ENCODE measurements at regions not wholly inside any gene's neighbourhood (a gene's known extent, or its start where the extent isn't known, plus 50 kb on each side); places are given as distances from the start of the nearest gene placed in this dataset.
A peak's percentile ranks its signal among the peaks of the same experiment; 100 is the strongest.

DNA sequence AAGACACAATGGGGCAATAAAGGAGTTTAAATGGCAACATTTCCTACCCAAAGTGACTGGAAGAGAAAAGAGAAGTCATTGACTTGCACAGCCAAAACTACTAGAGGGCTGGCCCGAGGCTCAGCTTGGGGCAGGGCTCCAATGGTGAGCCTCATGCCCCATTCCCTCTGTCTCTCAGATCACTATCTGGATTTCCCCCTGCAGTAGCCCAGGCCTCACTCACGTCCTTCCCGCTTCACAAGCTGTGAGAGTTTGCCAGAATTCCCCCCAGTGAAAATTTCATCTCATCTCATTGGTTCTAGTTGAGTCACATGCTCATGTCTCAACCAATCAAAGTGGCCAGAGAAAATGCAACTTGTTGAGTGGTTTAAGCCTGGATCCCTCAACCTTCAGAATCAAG is 181.3 kb downstream of the WDR11 start:
- no peak for DNase-seq (ENCODE audit: low read depth)

DNA sequence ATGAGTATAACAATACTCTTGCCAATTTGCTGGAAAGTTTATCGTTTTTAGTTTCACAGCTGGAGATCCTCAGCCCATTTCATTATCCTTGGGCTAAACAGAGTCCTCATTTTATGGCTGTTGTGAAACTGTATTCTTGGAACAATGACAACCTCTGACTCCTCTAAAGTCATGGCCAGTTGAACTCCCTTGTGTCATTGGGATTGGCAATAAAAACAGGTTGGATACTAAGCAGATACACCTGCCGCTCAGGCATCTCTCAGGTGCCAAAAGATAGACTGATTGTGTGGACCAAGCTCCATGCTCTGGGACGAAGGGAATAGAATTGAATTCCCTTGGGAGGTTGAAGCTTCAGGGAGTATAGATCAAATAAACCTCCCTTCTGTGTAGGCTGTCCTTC is 182.2 kb downstream of the WDR11 start:
- no peak for DNase-seq (ENCODE audit: low read depth)

DNA sequence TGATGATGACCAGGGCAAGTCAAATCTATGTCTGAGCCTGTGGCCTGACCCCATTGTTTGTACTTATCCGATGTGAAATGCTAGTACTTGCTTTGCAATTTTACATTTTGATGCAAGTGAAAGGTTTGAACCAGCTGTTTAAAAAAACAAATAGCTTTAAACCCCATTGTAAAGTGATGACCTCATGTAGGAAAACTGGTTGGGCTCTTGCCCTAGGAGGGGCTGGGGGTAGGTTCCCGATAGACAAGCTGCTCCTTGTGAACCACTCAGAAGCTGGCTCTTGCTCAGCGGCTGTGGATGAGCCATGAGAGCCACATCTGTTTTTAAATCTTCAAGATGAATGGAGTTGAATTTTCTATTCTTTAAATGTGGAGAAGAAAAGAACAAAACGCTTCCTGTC is 185.3 kb downstream of the WDR11 start:
- DNase-seq (ENCODE audit: low read depth): no peak

DNA sequence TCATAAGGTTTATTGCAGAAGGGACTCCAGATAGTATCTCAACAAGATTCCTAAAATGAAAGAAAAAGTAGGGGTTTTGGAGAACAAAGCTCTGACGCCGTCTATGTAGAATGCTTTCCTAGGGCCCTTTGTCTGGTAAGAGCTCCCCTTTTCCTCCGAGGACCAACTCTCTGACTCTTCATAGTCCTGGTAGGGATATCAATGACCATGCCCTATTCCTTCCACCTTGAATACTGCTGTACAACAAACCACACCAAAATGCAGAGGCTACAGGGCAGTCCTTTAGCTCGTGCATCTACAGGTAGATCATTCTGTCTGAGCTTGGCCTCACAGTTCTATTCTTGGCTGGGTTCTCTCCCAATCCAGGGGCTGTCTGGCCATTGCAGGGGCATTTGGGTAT is 190.3 kb downstream of the WDR11 start:
- DNase-seq (ENCODE audit: low read depth): no peak

DNA sequence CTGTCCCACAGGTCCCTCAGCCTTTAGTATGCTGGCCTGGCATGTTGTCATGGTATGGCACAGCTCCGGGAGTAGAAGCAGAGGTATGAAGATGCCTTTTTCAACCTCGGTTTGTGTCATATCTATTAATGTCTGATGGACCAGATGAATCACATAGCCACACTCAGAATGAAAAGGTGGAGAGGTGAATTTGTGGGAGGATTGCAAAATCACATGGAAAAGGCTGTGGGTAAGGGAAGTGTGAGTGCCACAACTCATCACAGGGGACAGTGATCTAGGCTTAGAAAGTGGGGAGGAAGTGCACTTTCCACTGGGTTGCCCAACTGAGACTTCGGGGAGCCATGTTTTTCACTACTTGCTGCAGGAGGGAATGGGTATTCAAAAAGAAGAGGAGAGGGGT is 190.7 kb downstream of the WDR11 start:
- no peak for DNase-seq (ENCODE audit: low read depth)

DNA sequence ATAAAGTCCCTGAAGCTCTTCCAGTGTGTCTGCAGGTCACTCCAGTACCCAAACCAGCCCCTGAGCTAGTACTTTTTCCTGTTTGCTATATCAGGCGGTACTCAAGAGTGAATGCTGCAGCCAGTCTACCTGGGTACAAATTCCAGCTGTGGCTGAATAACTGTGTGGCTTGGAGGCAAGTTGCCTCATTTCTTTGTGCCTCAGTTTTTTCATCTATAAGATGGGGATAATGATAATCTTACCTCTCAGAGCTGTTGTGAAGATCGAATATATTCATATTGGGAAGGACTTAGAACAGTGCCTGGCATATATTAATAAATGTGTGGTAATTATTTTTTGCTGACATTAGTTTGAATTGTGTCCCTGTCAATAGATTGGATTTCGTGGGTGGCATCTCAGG is 191.2 kb downstream of the WDR11 start:
- DNase-seq (ENCODE audit: low read depth): no peak

DNA sequence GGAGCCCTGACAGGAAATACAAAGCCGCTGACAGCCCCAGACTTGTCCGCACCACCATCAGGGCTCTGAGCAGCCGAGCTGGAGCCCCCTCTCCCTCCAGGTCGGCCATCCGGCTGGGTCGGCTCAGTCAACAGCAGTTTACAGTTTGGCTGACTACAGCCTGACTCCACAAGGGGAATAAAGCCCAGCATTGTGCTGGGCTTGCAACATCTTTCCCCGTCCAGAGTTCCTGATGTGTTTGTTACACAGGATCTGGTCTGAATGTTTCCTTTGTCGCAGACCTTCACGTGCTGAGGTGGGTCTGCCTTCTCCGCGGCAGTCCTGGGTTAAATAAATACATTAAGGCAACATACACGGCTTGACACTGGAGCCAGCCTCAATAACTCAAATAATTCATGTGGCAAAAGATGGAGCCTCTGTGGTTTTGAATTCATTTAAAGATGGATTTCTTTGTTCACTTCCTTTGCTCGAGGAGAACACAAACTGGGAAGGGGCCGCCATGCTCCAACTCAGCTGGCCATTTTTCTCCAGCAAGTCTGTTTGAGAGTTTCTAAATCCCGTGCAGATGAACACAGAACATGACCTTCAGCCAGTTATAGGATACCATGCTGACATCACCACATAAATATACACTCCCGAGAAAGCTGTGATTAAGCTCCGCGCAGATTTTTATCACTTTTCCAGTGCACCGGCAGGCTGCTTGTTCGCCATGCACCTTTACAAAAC is 192.1 kb downstream of the WDR11 start:
- no peak for DNase-seq (ENCODE audit: low read depth)

DNA sequence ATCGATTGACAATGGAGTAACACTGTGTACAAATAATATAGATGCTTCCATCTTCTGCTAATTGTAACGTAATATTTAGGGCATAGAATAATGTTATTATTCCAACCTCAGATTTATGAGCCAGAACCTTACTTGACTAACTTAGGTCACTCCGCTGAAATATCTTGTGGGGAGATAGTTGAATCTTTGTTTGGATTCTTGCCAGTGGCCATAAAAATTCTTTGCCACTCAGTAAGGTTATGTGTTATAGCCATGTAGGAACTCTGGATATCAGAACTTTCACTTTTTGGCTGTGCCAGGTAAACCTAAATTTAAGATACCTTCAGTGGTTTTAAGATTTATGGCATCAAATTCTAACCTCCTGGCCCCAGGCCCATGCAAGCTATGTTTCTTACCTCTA is 197.6 kb downstream of the WDR11 start:
- DNase-seq (ENCODE audit: low read depth): no peak

DNA sequence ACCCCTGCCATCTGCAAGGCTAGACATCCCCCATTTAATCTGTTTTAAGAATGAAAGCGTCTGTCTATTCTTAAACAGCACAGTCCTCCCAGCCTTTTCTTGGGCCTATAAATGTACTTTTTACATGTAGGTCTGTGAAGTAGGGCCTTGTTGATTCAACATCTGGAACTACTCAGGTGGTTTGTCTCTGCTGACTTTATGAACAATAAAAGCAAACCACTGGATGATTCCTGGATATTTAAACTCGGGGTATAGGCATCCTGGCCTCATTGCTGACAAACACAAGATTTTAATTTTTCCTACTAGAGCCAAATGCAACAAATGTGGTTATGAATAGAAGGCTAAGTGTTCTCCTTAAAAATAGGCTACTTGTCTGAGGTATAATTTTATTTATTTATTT is 198.3 kb downstream of the WDR11 start:
- DNase-seq (ENCODE audit: low read depth): no peak

DNA sequence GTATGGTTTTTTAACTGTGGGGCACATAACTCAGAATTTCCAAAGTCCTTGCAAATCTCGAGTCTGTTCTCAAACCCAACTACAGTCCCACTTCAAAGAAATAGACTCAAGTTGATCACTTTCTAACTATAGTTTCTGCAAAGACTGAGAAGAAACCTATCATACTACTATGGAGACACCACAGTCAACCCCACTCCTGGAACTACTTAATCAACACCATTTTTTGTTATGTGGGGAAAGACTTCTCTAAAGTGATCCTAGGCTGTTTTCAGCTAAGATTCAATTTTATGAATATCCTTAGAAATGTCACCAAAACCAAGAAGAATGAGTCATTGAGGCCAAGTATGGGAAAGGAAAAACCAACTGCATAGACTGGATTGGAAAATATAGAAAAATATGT is 198.8 kb downstream of the WDR11 start:
- DNase-seq (ENCODE audit: low read depth): no peak

DNA sequence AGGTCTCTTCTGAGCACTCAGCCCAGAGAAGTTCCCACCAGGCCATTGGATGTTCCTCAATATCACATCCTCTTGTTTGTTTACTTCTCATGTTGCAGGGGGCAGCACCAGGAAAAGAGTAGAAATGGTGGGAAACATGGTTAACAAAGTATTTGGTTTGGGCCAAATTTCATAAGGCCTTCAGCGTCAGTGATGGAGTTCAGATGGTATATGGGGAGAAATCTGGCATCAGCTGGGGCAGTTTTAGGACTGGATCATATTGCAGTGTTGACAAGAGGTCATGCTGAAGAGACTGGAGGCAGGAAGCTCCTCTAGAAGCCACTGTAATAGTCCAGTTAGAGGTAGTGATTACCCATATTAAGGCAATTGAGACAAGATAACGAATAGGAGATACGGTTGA is 200.0 kb downstream of the WDR11 start:
- no peak for DNase-seq (ENCODE audit: low read depth)

DNA sequence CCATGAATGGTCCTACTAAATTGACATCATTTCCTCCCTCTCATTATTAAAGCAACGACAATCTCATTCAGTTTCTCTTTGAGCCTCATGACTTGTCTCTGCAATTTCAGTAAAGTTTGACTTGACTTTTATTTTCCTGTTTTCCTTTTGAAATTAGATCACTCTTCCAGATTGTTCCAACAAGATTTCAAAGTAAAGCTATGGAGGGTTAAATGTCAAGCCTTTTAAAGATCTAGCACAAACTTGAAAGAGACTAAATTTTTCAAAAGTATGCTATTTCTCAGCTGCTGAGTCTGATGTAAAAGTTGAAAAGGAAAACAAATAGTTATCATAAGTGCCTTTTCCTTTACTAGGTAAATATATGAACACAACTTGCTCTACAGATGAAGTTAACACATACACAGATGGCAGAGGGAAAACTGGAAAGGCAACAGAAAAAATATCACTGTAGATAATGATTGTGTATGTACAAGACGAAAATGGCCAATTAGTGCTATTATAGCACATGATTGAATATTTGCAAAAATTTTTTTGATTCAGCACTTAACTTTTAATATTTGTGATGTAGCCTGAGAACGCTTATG is 200.6 kb downstream of the WDR11 start:
- no peak for DNase-seq (ENCODE audit: low read depth)

DNA sequence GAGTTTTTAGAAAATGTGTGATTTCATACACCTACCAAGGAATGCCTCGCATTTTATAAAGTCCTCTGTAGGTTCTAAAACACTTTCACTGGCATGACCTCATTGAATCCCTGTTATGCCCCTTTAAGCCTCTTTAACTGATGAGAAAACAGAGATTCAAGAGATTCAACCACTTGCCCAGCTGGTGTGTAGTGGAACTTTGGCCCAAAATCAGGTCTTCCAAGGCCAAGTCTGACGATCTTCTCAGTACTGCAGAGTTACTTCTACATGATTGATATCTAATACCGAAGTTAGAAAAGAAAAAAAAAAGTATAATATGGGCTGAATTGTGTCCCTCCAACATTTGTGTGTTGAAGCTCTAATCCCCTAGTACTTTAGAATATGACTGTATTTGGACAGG is 202.0 kb downstream of the WDR11 start:
- DNase-seq (ENCODE audit: low read depth): no peak

DNA sequence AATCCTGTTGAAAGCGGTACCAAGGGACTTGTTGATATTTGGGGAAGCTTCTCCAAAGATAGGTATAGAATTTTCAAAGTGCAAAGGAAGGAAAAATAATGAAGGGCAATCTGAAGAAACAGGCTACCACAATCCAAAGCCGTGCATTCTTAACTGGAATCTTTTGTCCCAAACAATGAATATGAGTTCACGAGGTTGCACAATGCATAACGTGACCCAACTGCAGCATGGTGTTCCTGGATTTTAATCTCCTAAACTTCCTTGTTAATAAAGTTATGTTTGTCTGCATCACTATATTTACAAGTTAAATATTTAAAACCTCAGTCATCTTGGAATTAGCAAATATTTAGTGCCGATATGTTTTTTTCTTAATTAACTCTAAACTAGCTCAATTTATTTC is 203.7 kb downstream of the WDR11 start:
- DNase-seq (ENCODE audit: low read depth): no peak

DNA sequence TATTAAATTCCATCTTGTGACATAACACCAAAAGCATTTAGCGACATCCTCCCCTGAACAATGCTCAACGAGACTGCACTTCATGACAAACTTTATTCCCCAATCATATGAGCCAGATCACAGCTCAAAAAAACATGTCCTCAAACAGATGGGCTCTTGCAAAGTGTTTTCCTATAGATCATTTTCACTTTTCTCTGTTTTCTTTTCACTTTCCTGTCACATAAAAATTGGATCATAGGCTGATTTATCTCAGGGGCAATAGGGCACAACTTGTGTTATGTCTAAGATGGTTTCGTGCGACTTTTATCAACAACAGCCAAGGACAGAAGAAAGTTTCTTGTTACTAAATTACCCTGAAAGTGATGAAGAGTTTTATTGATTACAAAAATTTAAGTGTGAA is 206.1 kb downstream of the WDR11 start:
- no peak for DNase-seq (ENCODE audit: low read depth)

DNA sequence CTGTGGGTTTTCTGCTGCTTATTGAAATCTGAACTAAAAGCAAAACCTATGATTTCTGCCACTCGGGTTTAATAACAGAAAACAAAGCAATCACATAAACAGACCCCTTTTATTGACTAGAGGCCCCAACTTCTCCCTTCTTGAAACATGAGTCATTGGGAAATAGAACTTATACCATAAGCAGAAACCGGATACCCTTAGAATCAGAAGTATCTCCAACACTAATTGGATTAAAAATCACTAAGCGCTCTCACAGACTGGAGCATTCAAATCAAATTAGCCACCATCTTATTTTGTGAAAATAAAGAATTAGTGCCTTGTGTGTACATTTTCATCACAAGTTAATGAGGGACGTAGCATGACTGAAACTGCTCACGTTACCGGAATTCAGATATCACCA is 206.9 kb downstream of the WDR11 start:
- no peak for DNase-seq (ENCODE audit: low read depth)

DNA sequence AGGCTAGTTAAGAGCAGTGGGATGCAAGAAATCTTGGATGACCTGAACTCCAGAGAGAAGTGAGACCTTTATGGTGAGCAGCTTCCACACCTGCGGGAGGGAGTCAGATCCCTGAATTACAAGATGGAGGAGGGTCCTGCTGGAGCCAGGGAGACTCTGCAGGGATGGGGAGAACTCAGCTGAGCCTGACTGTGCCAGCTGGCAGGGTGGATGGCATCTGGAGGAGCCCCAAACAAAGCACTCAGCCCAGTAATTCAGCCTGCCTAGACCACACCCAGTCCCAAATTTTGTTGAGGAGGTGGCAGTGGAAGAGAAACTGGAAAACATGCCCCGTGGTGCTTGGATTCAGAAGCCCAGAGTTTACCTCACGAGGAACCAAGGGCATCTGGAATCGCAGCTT is 208.2 kb downstream of the WDR11 start:
- no peak for DNase-seq (ENCODE audit: low read depth)

DNA sequence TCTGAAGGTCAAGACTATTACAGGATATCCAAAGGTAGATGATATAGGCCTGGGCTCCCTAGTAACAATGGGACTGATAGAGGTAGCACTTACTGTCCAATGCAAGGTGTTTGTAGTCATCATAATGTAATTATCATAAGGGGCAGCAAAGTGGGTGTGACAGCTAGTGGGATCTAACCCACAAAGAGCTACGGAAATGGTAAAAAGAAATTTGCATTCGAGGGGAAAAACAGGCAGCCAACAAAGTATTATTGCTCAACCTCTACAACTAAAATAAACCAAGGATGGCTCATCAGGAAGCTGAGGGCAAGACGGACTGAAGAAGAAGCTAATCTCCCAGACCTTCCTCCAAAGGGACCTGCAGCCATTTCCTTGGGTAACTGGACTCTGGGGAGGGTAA is 211.0 kb downstream of the WDR11 start:
- DNase-seq (ENCODE audit: low read depth): no peak

DNA sequence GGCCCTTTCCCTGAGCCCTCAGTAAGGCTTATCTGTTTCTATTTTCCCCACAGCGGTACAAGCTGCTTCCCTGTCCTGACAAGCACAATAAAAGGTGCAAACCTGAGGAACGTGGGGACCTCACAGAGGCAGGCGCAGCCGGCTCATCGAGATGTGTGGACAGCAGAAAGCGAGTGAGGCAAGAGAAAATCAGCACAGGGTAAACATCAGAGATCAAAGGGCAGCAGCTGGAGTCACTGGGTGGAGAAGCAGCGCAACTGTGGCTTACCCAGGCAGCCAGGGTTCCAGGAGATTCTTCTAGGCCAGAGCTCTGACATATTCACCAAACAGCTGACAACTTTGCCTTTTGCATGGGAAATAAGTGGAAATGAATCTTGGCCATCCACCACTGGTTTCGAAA is 212.6 kb downstream of the WDR11 start:
- no peak for DNase-seq (ENCODE audit: low read depth)

DNA sequence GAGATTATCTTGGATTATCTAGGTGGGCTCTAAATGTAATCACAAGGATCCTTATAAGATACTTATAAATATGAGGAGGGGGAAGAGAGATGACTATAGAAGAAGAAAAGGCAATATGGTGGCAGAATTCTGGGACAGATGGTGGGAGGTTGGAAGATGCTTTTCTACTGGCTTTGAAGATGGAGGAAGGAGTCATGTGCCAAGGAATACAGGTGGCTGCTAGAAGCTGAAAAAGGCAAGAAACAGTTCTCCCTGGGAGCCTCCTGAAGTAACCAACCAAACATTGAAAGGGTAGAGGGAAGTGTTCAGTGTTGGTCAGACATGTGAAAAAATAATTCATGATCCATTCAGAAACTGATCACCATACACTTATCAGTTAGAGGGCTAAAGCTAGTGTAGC is 213.3 kb downstream of the WDR11 start:
- no peak for DNase-seq (ENCODE audit: low read depth)

DNA sequence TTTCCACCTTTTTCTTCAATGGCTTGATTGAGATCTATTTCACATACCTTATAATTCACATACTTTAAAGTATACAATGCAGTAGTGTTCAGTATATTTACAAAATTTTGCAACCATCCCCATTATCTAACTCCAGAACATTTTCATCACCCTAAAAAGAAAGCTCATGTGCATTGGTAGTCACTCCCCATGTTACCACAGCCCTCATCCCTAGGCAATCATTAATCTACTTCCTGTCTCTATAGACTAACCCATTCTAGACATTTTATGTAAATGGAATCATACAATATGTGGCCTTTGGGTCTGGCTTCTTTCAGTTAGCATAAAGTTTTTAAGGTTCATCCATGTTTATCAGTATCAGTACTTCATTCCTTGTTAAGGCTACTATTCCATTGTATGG is 214.2 kb downstream of the WDR11 start:
- no peak for DNase-seq (ENCODE audit: low read depth)

DNA sequence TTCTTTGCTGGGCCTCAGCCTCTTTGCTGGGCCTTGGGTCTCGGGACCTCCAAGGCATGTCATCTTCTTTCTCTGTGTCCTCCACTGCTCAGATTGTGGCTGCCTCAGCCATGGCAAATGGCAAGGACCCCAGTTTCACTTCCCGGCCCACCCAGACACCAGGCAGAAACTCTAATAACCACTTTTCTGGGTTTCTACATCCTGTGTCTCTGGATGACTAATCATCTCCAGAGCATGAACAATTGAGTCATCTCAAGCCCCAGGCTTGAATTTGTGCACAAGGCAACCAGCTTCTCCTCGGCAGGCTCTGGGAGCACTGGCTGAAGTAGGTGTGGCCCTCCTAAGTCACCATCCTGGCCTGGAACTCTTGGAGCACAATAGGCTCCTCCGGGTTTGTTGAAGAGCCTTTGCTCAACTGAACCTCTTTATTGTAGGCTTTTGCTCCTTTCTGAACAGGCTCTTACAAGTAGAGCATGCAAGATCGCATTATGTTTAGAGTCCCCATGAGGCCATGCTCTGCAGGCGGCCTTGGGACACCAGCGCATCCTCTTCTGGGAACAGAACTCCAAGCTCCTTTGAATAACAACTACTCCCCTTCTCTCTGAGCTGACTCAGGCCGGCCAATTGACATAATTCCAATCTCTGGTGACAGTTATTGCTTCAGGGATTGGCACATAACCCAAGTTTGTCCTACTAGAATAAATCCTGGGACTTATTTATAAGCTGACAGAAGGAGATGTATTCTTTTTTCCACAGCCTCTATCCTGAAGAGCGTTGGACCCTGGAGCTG is 218.1 kb downstream of the WDR11 start:
- peak; percentile 3 for DNase-seq (ENCODE audit: low read depth)

DNA sequence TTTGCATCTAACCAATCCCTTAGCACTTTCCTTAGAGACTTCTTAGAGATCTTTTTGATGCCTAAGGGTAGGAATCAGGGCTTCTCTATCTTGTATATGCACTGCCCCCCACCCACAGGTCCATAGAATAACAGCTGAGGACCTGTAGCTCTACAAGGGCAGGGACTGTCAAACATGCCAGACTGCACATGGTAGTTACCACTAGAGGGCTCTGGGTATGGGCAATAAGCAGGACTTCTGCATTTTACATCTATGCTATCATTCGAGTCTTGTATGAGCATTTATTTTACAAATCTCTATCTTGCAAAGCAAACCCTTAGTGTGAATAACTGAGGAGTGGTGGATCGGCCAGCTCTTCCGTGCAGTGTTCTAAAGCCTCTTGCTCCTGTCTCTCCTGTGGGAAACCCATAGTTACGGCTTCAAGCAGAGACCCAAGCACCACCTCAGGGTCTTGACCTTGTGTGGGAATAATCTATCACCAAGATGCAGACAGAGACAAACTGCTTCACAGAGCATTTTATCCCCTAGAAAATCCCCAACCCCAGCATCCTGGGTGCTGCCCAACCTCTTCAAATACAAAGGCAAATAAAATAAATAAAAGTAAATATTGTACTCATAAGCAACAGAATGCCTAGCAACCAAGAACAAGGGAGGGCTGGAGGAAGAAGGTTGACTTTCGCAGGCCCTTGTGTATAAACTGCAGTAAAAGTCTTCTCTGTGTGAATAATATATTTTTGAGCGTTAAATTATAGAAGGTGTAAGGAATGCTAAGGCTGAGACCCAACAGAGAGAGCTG is 219.3 kb downstream of the WDR11 start:
- no peak for DNase-seq (ENCODE audit: low read depth)
